ENCODE measurements at regions not wholly inside any gene's neighbourhood (a gene's known extent, or its start where the extent isn't known, plus 50 kb on each side); places are given as distances from the start of the nearest gene placed in this dataset.

- DNase-seq (ENCODE audit: low spot score), result no peak
Observed at GRCh38 chrX:42096265-42096920, 173.0 kb upstream of the CASK start.

DNA sequence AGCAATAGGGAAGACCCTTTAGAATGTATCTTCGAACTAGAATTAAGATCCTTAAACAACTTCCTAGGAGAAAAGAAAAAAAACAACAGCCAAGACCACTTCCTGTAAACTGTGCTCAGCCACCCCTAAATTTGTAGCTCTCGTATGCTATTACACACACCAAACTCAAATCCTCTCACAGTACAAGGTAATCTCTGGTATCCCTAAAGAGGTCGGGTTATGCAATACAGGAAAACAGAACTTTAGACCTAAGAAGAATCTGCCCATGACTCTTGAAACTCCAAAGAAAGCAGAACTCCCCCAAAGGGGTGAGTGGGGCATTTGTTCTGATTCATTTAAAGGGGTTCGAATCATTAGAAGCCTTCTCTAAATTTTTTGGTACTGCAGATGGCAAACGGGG is 170.9 kb upstream of the CASK start:
- DNase-seq (ENCODE audit: low spot score), result no peak

- no peak for DNase-seq (ENCODE audit: low spot score)
Observed at GRCh38 chrX:42093756-42094155, 170.4 kb upstream of the CASK start.

GRCh38 chrX:42090395-42090794 is 167.0 kb upstream of the CASK start:
- DNase-seq (ENCODE audit: low spot score), result no peak

DNA sequence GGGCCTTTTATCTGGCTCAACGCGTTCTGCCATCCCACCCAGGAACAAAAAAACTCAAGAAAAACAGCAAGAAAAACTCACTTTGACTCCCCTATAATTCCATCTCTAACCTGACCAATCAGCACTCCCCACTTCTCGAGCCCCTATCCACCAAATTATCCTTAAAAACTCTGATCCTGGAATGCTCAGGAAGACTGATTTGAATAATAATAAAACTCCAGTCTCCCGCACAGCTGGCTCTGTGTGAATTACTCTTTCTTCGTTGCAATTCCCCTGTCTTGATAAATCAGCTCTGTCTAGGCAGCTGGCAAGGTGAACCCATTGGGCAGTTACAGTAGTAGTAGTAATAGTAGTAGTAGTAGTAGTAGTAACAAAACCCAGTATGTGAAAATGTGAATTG is 165.7 kb upstream of the CASK start:
- no peak for DNase-seq (ENCODE audit: low spot score)

- DNase-seq (ENCODE audit: low spot score), result no peak
Observed at GRCh38 chrX:42087960-42088359, 164.6 kb upstream of the CASK start.

DNA sequence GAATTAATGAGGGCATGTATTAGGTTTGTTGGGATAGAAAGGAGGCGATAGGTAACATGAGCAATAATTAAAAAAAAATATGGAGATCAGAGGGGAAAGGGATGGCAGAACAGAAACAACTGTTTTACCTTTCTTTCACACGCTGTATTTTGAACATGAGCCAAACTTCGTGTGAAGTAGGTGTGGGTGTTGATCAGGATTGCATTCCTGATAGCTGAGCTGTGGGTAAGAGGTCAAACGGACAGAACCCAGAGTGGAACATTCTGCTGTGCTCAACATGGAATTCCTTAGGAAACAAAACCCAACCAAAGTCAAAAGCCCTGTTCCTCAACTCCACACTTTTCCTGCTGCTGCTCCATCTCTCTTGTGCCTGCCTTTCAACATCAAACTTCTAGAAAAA is 162.5 kb upstream of the CASK start:
- no peak for DNase-seq (ENCODE audit: low spot score)

- DNase-seq (ENCODE audit: low spot score), result no peak
Observed at GRCh38 chrX:42079968-42080367, 156.6 kb upstream of the CASK start.

DNA sequence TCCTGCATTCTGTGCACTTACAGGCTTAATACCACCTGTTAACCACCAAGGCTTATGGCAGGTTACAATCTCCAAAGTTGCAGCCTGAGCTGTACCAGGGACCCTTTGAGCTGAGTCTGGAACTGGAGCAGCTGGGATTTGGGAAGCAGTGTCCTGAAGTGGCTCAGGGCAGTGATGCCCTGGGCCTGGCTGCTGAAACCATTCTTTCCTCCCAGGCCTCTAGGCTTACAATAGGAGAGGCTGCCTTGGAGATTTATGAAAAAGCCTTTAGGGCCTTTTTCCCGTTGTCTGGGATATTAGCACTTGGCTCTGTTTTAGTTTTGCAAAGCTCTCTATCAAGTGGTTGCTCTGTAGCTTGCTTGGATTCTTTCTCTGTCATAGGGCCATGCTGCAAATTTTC is 154.3 kb upstream of the CASK start:
- no peak for DNase-seq (ENCODE audit: low spot score)

DNA sequence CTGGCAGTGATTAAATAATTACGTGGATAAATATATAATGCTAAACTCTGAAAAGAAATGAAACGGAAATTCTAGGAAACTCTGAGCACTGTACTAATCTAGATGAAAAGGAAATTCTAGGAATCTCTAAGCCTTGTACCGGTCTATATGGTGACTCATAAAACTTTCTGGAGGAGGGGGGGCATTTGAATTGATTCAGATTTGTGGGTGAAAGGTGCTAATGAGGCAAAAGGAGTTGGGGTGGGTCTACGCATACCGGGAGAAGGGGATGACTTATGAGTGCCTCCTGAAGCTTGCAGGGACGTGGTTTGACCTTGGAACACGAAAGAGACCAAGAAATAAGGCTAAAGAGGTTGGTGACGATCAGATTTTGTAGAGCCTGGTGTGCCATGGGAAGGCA is 151.7 kb upstream of the CASK start:
- DNase-seq (ENCODE audit: low spot score), result no peak

GRCh38 chrX:42073448-42073847 is 150.1 kb upstream of the CASK start:
- DNase-seq (ENCODE audit: low spot score), result no peak

- no peak for DNase-seq (ENCODE audit: low spot score)
Observed at GRCh38 chrX:42070866-42071265, 147.5 kb upstream of the CASK start.

GRCh38 chrX:42054256-42054655 is 130.9 kb upstream of the CASK start:
- DNase-seq (ENCODE audit: low spot score), result no peak

GRCh38 chrX:42050345-42050744 is 127.0 kb upstream of the CASK start:
- no peak for DNase-seq (ENCODE audit: low spot score)

DNA sequence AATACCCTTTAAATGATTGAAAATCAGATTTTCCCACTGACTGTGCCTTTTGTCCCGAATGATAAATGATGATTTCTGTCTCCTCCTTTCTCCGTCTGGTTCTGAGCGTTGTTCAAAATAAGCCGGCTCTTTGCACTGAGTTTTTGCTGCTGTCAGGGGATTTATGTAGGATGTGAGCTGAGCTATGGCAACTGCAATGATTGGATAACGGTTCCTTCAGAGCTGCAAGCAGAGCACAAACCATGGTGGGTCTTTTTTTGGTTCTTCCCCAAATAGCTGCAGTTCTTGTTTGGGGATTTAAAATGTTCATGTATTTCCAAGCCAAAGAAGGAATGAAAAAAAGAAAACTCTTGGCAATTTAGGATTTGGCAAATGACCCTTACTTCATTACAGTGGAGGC is 124.5 kb upstream of the CASK start:
- DNase-seq (ENCODE audit: low spot score), result no peak

GRCh38 chrX:42028109-42028508 is 104.8 kb upstream of the CASK start:
- DNase-seq (ENCODE audit: low spot score), result no peak

- DNase-seq (ENCODE audit: low spot score), result no peak
Observed at GRCh38 chrX:42027367-42028000, 104.1 kb upstream of the CASK start.

- no peak for DNase-seq (ENCODE audit: low spot score)
Observed at GRCh38 chrX:42025861-42026260, 102.5 kb upstream of the CASK start.

GRCh38 chrX:42023122-42023521 is 99.8 kb upstream of the CASK start:
- no peak for DNase-seq (ENCODE audit: low spot score)

- no peak for DNase-seq (ENCODE audit: low spot score)
Observed at GRCh38 chrX:42022158-42022557, 98.8 kb upstream of the CASK start.

- no peak for DNase-seq (ENCODE audit: low spot score)
Observed at GRCh38 chrX:42021058-42021457, 97.7 kb upstream of the CASK start.

DNA sequence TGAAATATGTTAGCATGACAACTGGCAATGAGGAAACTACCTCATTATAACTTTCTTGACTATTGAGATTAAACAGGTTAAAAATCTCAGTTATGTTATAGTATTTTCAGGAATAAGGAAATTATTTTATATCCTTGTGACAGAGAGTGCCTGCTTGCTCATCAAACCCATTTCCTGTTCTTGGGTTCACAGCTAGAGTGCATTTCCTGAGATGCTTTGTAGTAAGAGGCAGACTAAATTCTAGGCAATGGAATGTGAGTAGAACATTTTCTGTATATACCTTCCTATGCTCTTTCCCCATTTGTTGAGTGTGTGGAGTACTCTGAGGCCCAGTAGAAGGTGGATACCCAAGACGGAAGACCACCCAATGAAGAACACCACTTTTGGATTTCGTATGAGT is 96.9 kb upstream of the CASK start:
- DNase-seq (ENCODE audit: low spot score), result peak; percentile 12

- no peak for DNase-seq (ENCODE audit: low spot score)
Observed at GRCh38 chrX:42017971-42018370, 94.6 kb upstream of the CASK start.

DNA sequence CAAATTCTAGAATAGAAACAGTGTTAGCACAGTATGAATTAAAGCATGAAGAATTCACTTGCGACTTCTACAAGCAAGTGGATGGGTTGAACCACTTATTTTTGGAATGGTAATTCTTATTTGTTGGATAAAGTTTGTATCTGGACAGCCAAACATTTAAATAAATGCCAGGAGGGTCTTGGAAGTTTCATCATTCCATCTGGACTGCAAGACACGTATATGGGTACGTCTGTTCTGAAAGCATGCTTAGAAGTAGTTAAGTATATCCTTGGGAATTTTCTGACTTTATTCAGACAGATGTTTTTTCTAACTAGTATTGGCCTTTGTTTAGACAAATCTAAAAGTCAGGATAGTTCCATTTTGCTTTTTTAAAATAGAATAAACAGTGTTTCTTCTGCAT is 77.5 kb upstream of the CASK start:
- no peak for DNase-seq (ENCODE audit: low spot score)
